Pancreas (tissue), 10 donors: ENCODE measurements at regions not wholly inside any gene's neighbourhood (a gene's known extent, or its start where the extent isn't known, plus 50 kb on each side); places are given as distances from the start of the nearest gene placed in this dataset.

Experiments used
- ATAC-seq, 4 donors: fragments of 200-7000 bp; cut with Tn5 transposase; one replicate each; pipeline versions ENCODE4 v1.8.0 to v1.9.1; 2020; ENCODE audit warnings: mild to moderate bottlenecking in 4 of 4, moderate library complexity in 4 of 4
- DNase-seq, 6 donors: peaks; one replicate each; pipeline ENCODE4 v3.0.0-alpha.2; 2020
- FAIRE-seq: peaks from 2 replicates; lab custom pipeline; 2012; peaks lifted over from hg19 to GRCh38; lab: Jason Lieb, UNC
- H3K27ac ChIP-seq, 4 donors: fragments of 200-600 bp; sonication (generic); 1 replicate in 3 of 4; 2 replicates in 1 of 4; pipeline versions ENCODE4 v1.5.0 to v1.8.0; 2020
- H3K27me3 ChIP-seq, 4 donors: fragments of 200-600 bp; one replicate each; pipeline ENCODE4 v1.8.0; 2021
- H3K36me3 ChIP-seq, 3 donors: fragments of 200-600 bp; sonication (generic) in 1 of 3; one replicate each; pipeline versions ENCODE4 v1.5.0 to v1.8.0; 2020 to 2021
- H3K4me1 ChIP-seq, 3 donors: fragments of 200-600 bp; one replicate each; pipeline ENCODE4 v1.8.0; 2021
- H3K4me3 ChIP-seq, 4 donors: fragments of 200-600 bp; sonication (generic) in 2 of 4; one replicate each; pipeline versions ENCODE4 v1.5.0 to v1.8.0; 2020 to 2021
- H3K9me3 ChIP-seq, 4 donors: fragments of 200-600 bp; one replicate each; pipeline ENCODE4 v1.8.0; 2021
- CTCF ChIP-seq, 4 donors: fragments of 200-600 bp; sonication (generic) in 3 of 4; IDR thresholded peaks; one replicate each; pipeline versions ENCODE4 v1.5.0 to v1.8.0; 2021; ENCODE audit warnings: antibody characterized with exemption in 4 of 4
- WGBS, 2 donors: extraction: QIAGEN DNeasy Blood & Tissue Kit; methylation state at CpG; one replicate each; pipeline ENCODE4 v1.1.7; 2013; 5-methylcytosine and 5-hydroxymethylcytosine counted together
- intact Hi-C, 3 donors: fragments of 100-400 bp; cut with DNase I; formaldehyde crosslinking; loops; one replicate each; pipeline versions ENCODE4 v1.11.1 to v1.14.2; 2022
- donor health status: healthy with polysubstance abuse.
- donor health status: DM: no; HTN: no; CAD: no; lungs with moderate emphysema.
- donor health status: DM: no; HTN: no; CAD: no.
- donor health status: control.
- donor health status: control.
- donor health status: Bipolar disorder and iron deficiency.
- donor health status: DM: yes; HTN: yes; CAD: no.
- donor health status: DM: no; HTN: no; CAD: no.
- donor health status: DM: no; HTN: no; CAD: no.
- donor health status: DM: yes; HTN: yes; CAD: no.

- no peak for ATAC-seq
- no peak overlapping the region for H3K27ac ChIP-seq
- intact Hi-C loops = no loop called here
Observed at GRCh38 chr4:143046906-143047305, 137.8 kb upstream of the USP38 start.

GRCh38 chr4:143054971-143055370 lies 129.7 kb upstream of the USP38 start:
- Histone ChIP-seq H3K4me3 (no peak overlapping the region), H3K36me3 (no peaks in the 10 kb centered on the region), H3K4me1 (no peaks in the 10 kb centered on the region), H3K27me3 (no peaks in the 10 kb centered on the region), H3K9me3 (no peaks in the 10 kb centered on the region), H3K27ac (no peak overlapping the region)
- WGBS, 2 donors = 0% methylated on average over 1 of the region's 1 CpG
- TF ChIP-seq CTCF (IDR thresholded peaks at IDR 0.05) = no peak
- intact Hi-C loops = no loop called here
- ATAC-seq = no peak
- no peak for DNase-seq
- peak; percentile 66 for FAIRE-seq

More at GRCh38 chr4:143046906-143047305, 137.8 kb upstream of the USP38 start:
- no peaks in the 10 kb centered on the region for H3K4me1 ChIP-seq
- no peak for TF ChIP-seq CTCF (IDR thresholded peaks at IDR 0.05)
- DNase-seq (no peak), FAIRE-seq (no peak)
- WGBS, 2 donors = 82 to 89% methylated on average over 4 of the region's 4 CpGs
- no peaks in the 10 kb centered on the region for H3K36me3 ChIP-seq
- no peak overlapping the region for H3K4me3 ChIP-seq
- H3K27me3 ChIP-seq = no peaks in the 10 kb centered on the region
- no peaks in the 10 kb centered on the region for H3K9me3 ChIP-seq

GRCh38 chr4:143055997-143056396 lies 128.7 kb upstream of the USP38 start:
- no peak for TF ChIP-seq CTCF (IDR thresholded peaks at IDR 0.05)
- ATAC-seq (no peak), DNase-seq (no peak), FAIRE-seq (no peak)
- Histone ChIP-seq H3K27me3 (no peaks in the 10 kb centered on the region), H3K27ac (no peak overlapping the region), H3K4me1 (no peaks in the 10 kb centered on the region), H3K4me3 (no peak overlapping the region), H3K9me3 (no peaks in the 10 kb centered on the region), H3K36me3 (no peaks in the 10 kb centered on the region)
- WGBS, 2 donors = 94 to 96% methylated on average over 4 of the region's 4 CpGs
- intact Hi-C loops = no loop called here

- Histone ChIP-seq H3K4me1 (no peaks in the 10 kb centered on the region), H3K4me3 (no peak overlapping the region), H3K9me3 (no peaks in the 10 kb centered on the region), H3K27ac (no peak overlapping the region), H3K27me3 (no peaks in the 10 kb centered on the region), H3K36me3 (no peaks in the 10 kb centered on the region)
- DNase-seq (no peak), FAIRE-seq (no peak), ATAC-seq (no peak)
- WGBS, 2 donors = 79 to 87% methylated on average over 4 of the region's 4 CpGs
- intact Hi-C loops = no loop called here
- no peak for TF ChIP-seq CTCF (IDR thresholded peaks at IDR 0.05)
Observed at GRCh38 chr4:143071351-143071750, 113.4 kb upstream of the USP38 start.

GRCh38 chr4:143076723-143077122 lies 108.0 kb upstream of the USP38 start:
- Histone ChIP-seq H3K27me3 (no peaks in the 10 kb centered on the region), H3K4me1 (no peaks in the 10 kb centered on the region), H3K36me3 (no peaks in the 10 kb centered on the region), H3K27ac (no peak overlapping the region), H3K9me3 (no peaks in the 10 kb centered on the region), H3K4me3 (no peak overlapping the region)
- intact Hi-C loops = no loop called here
- no peak for DNase-seq
- TF ChIP-seq CTCF (IDR thresholded peaks at IDR 0.05) = no peak
- ATAC-seq = no peak
- 28% methylated on average over 4 of the region's 4 CpGs for WGBS, 2 donors
- FAIRE-seq = no peak
